OCI-LY1 (cell line): ENCODE measurements at regions not wholly inside any gene's neighbourhood (a gene's known extent, or its start where the extent isn't known, plus 50 kb on each side); places are given as distances from the start of the nearest gene placed in this dataset.
"Not testable (repeated sequence)": the region's sequence is repeated elsewhere in the genome, so short reads cannot be mapped to it uniquely, and the experiment has no call there.

ENCODE experiments used
- EZH2 ChIP-seq: fragments of 200-600 bp; sonication (generic), shearing (Covaris generic); IDR thresholded peaks from 2 replicates; pipeline ENCODE4 v1.8.0; 2017; ENCODE audit warnings: borderline replicate concordance, mixed run types, mild to moderate bottlenecking, antibody characterized with exemption, low read length, moderate library complexity, mixed read lengths
- TF ChIP-seq, protein P1 (sequence below): fragments of 200-600 bp; sonication (generic), shearing (Covaris generic); IDR thresholded peaks from 2 replicates; pipeline ENCODE4 v1.5.1; 2017; ENCODE audit warnings: mild to moderate bottlenecking, antibody characterized with exemption, low read length, moderate library complexity, mixed read lengths

DNA sequence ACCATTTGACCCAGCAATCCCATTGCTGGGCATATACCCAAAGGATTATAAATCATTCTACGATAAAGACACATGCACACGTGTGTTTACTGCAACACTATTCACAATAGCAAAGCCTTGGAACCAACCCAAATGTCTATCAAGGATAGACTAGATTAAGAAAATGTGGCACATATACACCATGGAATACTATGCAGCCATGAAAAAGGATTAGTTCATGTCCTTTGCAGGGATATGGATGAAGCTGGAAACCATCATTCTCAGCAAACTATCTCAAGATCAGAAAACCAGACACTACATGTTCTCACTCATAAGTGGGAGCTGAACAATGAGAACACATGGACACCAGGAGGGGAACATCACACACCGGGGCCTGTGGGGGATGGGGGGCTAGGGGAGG lies 257.0 kb upstream of the PCDH18 start:
- TF ChIP-seq, protein P1, sequence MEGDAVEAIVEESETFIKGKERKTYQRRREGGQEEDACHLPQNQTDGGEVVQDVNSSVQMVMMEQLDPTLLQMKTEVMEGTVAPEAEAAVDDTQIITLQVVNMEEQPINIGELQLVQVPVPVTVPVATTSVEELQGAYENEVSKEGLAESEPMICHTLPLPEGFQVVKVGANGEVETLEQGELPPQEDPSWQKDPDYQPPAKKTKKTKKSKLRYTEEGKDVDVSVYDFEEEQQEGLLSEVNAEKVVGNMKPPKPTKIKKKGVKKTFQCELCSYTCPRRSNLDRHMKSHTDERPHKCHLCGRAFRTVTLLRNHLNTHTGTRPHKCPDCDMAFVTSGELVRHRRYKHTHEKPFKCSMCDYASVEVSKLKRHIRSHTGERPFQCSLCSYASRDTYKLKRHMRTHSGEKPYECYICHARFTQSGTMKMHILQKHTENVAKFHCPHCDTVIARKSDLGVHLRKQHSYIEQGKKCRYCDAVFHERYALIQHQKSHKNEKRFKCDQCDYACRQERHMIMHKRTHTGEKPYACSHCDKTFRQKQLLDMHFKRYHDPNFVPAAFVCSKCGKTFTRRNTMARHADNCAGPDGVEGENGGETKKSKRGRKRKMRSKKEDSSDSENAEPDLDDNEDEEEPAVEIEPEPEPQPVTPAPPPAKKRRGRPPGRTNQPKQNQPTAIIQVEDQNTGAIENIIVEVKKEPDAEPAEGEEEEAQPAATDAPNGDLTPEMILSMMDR = not testable (repeated sequence)
- TF ChIP-seq EZH2 = not testable (repeated sequence)
